GM21447 (cell line): ENCODE measurements at regions not wholly inside any gene's neighbourhood (a gene's known extent, or its start where the extent isn't known, plus 50 kb on each side); places are given as distances from the start of the nearest gene placed in this dataset.

Experiments
- ATAC-seq: cut with Tn5 transposase; IDR thresholded peaks from one replicate; pipeline ENCODE4 v1.9.1; 2021; ENCODE audit not compliant: unreplicated experiment

DNA sequence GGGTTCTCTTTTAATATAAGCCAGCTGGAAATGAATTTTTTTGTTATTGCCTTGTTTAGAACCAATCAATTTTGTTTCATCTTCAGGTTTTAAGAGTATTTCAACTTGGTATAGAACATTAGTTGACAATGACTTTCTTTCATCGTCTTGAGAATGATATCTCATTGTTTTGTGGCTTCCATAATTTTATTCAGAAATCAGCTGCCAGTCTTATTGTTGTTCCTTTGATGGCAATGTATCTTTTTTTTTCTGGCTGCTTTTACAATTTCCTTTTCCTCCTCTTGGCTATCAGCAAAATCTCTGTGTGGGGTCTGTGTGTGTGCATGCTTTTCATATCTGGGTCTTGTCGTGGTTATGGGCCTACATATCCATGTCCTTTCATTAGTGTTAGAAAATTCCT, 1536.4 kb upstream of the TENM3 start:
- ATAC-seq, result no peak

DNA sequence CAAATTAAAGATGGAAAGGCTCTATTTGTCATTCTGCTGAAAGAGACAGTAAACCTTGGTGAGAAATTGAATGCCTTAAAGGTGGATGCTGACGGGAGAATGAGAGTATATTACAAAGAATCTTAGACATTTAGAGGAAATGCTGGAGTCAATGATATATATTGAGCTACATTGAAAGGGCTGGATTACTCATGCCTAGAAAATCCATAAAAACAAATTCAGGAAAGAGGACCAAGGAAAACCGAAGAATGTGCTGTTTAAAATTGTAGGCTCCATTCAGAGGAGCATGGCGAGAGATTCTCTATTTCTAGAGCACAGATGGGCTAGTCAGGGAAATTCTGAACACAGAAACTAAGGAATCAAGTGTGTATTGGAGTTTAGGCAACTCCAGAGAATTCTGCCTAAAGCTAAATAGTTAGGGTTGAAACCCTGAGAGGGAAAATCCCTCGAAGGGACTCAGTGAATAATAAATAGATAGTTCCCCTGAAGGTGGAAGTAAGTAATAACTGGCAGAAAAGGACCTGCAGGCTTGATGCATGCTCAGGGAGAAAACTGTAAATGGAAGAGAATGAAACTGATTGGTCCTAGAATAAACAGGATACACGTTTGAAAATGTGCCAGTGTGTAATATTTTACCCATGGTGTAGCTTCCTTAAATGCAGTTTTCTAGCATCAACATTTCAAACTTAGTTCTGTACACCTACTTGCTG, 1532.4 kb upstream of the TENM3 start:
- ATAC-seq, result no peak

DNA sequence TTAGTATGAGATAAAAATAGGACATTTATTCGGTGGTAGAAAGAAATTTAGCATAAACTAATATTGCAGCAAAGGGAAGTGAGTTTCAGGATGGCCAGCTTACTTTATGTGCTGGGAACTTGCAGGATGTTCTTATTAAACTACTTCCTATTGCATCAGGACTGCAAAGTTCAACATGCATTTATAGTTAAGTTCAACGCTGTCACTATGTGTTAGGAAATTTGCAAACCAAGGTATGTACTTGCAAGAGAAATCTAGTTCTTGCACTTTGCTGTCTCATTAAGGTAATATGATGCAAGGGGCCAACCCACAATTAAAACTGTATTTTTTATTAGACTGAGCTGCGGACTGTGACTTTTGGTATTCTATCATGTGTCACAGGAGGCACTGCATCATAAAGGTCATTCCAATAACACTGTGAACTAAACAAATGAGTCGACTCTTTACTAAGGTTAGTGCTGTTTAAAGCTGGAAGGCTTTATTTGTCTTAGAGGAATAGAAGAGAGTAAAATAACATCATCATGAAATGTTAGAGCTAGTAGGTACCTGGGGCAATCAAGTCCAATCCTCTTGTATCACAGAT, 1525.7 kb upstream of the TENM3 start:
- no peak for ATAC-seq

DNA sequence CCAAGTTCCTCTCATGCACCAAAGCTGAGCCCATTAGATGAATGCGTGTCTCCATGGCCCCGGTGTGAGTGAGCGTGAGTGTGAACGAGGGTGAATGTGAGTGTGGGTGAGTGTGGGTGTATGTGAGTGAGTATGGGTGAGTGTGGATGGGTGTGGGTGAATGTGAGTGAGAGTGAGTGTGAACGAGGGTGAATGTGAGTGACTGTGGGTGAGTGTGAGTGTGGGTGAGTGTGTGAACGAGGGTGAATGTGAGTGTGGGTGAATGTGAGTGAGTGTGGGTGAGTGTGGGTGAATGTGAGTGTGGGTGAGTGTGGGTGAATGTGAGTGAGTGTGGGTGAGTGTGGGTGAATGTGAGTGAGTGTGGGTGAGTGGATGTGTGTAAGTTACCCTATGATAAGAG, 1521.8 kb upstream of the TENM3 start:
- no peak for ATAC-seq

DNA sequence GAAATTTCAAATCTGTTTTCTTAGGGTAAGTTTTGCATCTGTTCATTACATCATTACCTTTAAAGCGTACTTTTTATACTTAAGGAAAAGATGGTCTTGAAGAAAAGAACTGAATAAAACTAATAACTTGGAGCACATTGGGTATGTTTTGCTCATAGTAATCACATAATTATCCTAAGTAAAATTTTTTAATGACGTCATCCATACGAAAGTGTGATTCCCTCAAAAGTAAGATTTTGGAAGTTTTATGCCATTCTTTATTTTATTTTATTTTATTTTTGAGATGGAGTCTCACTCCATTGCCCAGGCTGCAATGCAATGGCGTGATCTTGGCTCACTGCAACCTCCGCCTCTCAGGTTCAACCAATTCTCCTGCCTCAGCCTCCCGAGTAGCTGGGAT, 1516.6 kb upstream of the TENM3 start:
- ATAC-seq, result no peak

DNA sequence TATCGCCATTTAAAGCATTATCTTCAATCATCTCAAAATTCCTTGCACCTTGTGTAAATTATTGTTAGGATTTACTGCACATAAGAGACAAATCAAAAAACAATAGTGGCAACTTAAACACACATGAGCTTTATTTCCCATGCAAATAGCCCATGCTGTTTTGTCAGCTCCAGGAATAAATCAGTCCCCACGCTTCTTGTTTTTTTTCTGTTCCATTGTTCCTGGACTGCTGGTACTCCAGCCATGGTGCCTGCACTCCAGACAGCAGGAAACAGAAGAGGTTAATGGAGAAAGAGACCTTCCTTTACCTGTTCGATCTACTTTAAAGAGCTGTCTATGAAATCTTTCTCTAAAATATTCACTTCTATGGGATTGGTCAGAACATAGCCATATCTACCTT, 1515.7 kb upstream of the TENM3 start:
- ATAC-seq, result no peak

DNA sequence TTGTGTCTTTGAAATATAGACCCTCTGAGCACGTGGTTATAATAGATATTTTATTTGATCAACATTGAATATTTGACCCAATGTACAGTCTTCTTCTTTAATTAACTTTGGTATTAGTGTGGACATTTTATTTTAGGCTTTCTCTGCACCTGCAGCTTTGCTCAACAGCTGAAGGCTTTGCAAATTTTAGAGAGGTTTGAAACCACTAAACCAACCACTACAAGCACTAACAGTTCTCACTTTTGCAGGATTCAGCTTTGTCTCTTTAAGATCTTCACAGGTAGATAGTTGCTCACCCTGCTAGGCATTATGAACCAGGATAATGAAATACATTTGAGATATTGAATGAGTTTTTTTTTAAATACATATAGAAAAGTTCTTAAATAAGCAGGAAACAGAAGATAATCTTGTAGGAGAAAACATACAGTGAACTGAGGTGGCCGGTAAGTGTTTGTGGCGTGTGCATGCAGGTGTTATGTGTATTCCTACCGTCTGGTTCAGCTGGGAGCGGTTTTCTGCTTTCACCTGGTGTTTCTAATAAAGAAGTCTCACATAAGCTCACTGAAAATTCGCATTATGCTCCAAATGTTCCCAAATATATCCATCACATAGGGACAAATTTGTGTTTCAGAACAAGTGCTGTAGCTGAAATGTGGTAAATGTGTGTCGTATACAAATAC, 1508.3 kb upstream of the TENM3 start:
- ATAC-seq, result no peak

DNA sequence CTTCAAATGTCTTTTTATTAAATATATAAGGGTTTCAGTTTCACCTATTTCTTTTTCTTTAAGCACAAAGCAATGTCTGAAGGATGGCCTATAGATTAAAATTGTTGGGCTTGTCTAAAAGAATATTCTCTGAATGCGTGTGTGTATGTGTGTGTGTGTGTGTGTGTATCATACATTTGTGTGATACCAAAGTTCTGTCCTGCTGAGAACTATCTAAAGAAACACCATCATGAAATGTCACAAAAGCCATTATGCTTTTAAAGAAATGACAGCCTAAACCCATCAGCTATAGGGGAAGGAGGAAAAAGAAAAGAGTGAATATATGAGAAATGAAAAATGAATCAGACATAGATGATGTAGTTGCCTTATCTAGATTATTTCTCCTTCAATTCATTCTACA, 1501.5 kb upstream of the TENM3 start:
- ATAC-seq, result no peak

DNA sequence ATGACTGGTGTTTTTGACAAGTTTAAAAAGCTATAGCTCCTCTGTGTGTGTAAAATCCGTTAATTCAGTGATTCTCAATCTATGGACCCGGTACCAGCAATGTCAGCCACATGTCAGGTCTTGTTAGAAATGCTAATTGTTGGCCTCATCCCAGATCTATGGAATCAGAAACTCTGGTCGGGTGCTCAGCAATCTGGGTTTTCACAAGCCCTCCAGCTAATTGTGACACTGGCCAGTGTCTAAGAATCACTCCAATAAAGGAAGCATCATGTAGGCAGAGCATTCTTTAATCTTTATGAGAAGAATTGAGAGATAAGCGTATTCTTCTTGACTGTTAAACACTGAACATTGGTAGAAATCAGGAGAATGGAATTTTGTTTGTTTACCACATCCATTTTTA, 1498.2 kb upstream of the TENM3 start:
- no peak for ATAC-seq

DNA sequence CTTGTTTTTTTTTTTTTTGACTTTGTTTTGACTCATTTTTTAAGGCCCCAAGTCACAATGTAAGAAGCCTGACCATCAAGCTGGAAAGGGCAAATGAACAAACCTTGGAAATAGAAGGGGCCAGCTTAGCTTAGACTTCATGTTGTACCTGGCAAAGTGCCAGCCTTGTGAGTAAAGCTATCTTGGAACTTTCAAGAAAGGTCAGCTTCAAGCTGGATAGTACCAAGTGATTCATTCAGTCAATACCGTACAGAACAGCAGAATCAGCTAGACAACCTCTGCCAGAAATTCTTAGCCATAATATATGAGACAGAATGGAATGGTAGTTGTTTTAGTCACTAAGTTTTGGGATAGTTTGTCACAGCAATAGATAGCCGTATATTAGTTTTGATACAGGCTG, 1492.2 kb upstream of the TENM3 start:
- ATAC-seq, result no peak

DNA sequence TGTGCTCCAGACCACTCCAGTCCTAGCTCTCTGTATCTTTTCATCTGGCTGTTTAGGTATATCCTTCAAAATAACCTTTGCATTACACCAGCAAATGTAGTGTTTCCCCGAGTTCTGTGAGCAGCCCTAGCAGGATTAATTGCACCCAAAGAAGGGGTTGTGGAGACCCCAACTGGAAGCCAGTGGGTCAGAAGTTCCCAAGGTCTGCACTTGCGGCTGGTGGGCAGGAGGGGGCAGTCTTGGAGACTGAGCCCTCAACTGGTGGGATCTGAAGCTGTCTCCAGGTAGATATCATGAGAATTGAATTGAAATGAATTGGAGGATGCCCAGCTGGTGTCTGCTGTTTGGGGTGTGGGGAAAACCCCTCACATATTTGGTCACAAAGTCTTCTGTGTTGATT, 1485.3 kb upstream of the TENM3 start:
- no peak for ATAC-seq

DNA sequence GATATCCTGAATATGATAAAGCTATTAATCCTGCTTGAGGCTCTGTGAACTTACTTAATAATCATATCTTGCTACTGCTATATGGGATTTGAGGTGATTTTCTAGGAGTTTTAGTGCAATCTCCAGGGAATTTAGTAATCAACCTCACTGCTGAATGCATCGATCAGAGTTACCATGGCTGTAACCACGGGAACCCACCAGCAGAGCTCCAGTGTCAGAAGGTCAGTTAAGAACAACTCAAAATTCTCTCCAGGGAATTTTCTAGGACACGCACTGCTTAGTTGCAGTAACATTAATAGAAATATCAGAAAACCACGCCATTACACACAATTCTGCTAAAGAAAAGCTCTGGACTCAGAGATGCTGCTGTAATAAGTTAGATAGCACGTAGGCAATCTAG, 1477.2 kb upstream of the TENM3 start:
- ATAC-seq, result no peak

DNA sequence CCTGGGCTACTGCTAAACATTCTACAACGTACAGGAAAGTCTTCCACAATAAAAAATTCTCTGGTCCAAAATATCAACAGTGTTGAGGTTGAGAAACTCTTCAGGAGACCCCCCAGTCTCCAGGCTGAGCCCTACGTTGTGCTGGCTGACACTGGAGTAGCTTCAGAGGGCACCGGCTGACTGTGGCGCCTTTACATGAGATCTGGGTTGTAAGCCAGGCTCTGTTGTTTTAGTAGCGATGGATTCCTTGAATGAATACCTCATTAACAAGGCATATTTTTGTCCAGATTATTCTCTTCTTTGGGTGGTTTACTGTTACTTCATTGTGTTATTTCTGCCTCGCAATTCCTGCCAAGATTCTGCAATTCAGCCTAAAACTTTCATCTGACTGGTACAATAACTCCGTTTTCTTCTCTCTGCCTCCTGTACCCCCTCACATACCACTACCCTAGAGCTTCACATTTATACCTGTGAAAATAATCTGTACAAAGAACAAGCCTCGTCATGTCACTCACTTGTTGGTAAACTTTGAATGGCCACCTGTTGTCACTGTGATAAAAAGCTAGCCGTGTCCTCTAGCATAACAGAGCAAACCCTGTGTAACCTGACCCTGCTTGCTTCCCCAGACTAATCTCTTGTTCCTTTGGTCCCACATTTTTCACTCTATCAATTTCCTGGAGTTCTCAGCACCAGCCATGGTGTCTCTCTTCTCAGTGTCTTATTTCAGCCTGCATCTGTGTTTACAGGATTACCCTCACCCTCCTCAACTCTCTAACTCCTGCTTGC, 1476.1 kb upstream of the TENM3 start:
- ATAC-seq, result no peak

DNA sequence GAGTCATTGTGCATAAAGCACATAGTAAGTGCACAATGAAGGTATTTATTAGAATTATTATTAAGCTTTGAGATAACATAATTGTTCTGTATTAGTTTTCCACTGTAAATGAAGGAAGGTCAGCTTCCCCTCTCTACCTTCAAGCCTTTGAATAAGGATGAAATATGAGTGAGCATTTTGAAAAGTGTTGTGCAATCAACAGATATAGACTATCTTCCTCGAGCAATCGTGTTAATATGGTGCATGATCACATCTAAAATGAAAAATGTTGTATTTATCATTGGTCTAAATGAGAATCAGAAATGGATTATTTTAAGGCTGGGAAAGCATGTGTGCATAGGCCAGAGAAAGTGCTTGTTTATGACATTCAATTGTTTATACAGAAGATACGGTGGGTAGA, 1474.6 kb upstream of the TENM3 start:
- no peak for ATAC-seq

DNA sequence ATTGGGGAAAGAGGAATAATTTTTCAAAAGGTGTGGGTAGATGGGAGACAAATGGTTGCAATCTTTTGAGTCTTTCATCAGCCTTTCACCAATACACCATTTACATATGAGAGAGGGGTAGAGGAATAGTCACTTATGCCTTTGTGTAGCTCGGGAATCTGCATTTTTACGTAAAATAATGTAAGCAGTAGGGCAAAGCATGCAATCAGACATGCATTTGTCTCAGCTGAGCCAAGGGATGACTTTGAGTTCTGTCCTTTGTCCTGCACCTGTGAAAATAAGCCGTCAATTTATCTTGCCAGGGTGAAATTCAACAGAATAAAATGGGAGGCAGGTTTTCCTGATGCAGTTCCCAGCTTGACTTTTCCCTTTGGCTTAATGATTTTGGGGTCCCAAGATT, 1473.4 kb upstream of the TENM3 start:
- ATAC-seq, result no peak

DNA sequence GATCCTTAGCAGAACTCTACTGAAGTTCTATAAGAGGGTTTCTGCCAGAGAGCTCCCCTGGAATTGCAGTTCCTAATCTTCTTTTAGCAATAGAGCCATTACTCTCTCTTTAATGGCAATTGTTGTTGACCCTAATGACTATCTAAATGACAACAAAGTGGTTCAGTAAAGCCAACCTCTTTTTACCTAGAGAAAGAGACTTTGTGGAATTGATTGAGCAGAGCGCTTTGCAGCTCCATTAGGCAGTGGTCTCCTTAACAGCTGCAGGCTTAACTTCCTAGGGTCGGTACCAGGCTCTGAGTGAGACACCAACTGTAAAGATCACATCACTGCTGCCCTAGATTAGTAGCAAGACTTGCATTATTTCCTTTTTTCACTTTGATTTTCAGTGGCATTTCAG, 1472.9 kb upstream of the TENM3 start:
- no peak for ATAC-seq

DNA sequence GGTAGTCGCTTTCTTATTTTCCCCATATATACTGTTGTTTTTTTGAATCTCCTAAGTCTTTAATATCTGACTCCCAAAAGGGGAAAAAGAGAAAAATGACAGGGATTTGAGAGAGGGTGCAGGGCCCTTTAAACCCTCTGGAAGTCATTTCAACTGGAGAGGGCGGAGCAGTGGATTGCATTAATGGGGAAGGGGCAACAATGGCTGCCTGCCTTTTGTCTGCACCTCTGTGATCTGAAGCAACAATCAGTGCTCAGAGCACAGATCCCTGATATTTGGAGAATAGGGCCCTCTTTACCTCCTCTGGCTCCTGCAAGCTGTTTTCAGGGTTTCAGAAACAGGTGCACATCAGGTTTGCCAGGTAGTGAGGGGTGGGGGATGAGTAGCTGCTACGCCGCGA, 1458.3 kb upstream of the TENM3 start:
- no peak for ATAC-seq

DNA sequence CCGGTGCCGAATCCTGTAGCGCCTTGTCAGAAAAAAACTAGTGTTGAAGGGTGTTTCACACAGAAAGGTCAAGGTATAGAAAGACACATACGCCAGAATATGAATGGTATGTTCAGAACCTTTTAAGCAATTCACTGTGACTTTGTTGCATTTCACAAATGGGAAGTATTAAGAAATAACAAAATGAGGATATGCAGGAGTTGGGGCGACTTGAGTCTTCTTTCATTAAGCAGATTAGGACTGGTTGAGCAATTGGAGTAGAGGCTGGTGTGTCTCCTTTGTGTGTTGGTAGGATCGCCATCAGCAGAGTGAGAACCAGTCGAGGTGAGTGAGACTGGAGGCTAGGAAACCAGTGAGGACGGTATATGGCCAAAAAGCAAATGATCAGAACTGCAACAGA, 1454.5 kb upstream of the TENM3 start:
- ATAC-seq, result no peak

DNA sequence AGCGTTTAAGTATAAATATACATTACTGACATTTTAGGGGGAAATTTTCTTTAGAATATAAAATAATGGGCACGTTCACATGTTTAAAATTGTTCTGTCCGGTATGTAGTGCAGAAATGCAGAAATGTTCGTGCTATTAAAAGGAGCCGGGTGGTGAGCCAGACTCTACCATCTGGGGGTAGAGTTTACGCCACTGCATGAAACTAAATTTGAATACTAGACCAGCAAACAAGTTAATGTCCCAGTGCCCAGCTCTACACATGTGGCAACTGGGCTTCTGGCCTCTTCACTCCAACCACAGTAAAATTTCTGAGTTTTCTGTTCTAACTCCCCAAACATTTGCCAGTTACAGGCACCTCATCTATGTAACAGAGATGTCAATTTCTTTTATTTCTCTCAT, 1453.3 kb upstream of the TENM3 start:
- no peak for ATAC-seq

DNA sequence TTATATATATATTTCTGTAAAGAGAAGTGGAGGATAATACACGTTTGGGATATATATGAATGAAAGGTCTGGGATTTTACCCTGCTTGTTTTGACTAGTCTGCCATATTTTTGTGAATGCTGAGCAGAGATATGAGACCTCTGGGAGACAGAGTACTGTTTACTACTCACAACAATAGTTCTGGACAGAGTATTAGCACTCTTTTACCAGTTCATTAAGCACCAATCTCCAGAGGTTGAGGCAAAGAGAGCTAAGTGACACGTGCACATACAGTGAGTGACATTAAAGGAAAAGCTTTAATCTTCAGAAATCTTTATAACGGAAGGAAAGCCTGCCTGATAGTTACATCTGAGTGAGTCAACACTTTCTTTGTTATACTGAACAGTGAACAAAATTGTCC, 1452.7 kb upstream of the TENM3 start:
- ATAC-seq, result no peak

DNA sequence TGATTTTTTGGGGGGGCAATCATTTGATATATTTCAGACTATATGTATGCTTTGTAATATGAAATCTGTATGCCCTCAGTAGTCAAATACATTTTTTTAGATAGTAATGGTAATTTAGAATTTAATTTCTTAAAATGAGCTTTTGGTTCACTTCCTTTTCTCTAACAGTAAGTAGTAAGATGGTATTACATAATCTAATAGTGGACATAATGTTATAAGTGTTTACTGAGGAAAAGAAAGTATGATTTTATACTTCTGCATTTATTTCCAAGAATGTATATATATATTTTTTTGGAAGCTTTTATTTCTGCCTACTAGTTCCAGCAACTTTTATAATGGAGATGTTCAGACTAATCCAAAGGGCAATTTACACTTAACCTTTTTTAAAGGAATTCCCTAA, 1450.7 kb upstream of the TENM3 start:
- ATAC-seq, result no peak

DNA sequence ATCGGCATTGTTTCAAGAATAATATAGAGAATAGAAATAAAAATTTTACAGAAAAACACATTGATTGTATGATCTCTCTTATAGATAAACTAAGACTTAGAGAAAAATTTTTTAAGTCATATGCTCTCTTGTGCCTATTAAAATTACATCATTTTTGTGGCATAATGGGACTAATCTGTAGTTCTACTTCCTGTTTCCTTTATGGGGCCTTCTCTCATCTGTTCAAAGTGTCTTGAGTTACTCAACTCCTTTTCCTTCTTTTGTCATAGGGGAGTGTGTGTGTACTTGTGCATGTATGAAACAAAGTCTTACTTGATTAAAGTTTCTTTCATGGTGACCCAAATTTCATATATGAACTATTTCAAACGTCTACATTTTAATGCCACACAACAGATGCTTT, 1448.9 kb upstream of the TENM3 start:
- ATAC-seq, result no peak
